ENCODE measurements at regions not wholly inside any gene's neighbourhood (a gene's known extent, or its start where the extent isn't known, plus 50 kb on each side); places are given as distances from the start of the nearest gene placed in this dataset.

- FAIRE-seq: no peak
- TF ChIP-seq POLR2A (IDR thresholded peaks at IDR 0.05; ENCODE audit: low read depth, low read length): no peak
- peak; percentile 5 for DNase-seq (ENCODE audit: insufficient read length, low spot score)
These were observed 76.9 kb upstream of the GCFC2 start for GRCh38 chr2:75787532-75788132.

GRCh38 chr2:75775311-75775823 lies 64.7 kb upstream of the GCFC2 start:
- no peak for DNase-seq (ENCODE audit: insufficient read length, low spot score)
- FAIRE-seq: no peak
- no peak for TF ChIP-seq POLR2A (IDR thresholded peaks at IDR 0.05; ENCODE audit: low read depth, low read length)

DNA sequence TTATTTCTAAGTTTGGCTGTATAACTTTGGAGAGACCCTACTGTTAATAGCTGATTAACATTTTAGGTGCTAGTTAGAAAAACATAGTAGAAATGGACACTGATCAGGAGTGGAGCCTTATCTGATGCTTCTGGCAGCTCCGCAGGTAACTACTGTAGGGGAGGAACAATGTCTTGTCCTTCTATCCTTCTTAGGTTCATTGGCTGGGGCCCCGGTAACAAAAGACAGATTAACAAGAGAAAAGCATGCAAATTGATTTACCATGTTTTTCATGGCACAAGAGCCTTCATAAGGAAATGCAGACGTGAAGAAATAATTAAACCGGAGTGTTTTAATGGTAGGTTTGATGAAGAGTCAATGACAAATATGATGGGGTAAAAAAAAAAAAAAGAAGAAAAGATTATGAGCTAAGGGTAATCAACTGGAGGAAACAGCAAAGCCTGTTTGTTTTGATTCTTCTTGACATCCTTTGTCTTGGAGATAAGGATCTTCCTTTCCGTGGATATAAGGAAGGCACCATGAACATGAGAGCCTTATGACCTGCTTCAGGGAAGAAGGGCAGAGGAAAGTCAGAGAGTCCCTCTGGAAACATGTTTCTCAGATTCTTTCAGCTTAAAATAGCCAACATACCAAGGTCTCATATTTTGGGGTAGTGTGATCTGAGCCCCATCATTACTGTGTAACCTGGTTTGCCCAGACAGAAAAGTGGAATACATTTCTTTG lies 62.4 kb upstream of the GCFC2 start:
- no peak for TF ChIP-seq POLR2A (IDR thresholded peaks at IDR 0.05; ENCODE audit: low read depth, low read length)
- no peak for DNase-seq (ENCODE audit: insufficient read length, low spot score)
- no peak for FAIRE-seq

- no peak for DNase-seq (ENCODE audit: insufficient read length, low spot score)
- no peak for FAIRE-seq
- no peak for TF ChIP-seq POLR2A (IDR thresholded peaks at IDR 0.05; ENCODE audit: low read depth, low read length)
These were observed 55.1 kb upstream of the GCFC2 start for GRCh38 chr2:75765798-75766197.

- TF ChIP-seq POLR2A (IDR thresholded peaks at IDR 0.05; ENCODE audit: low read depth, low read length): no peak
- DNase-seq (ENCODE audit: insufficient read length, low spot score) (no peak), FAIRE-seq (no peak)
These were observed 53.9 kb upstream of the GCFC2 start for GRCh38 chr2:75764611-75765010.

Data from H54 (cell line).